Osteocyte (in vitro differentiated cells): ENCODE measurements at regions not wholly inside any gene's neighbourhood (a gene's known extent, or its start where the extent isn't known, plus 50 kb on each side); places are given as distances from the start of the nearest gene placed in this dataset.

Source experiments
- DNase-seq: peaks from one replicate; pipeline ENCODE4 v3.0.0; 2021; ENCODE audit warnings: mixed read lengths; ENCODE audit not compliant: unreplicated experiment; ENCODE audit errors: extremely low spot score
- H3K27ac Mint-ChIP-seq: one replicate; pipeline ENCODE4 v1.8.0; 2021; ENCODE audit warnings: mild to moderate bottlenecking, mixed read lengths; ENCODE audit not compliant: unreplicated experiment
- H3K27me3 Mint-ChIP-seq: one replicate; pipeline ENCODE4 v1.8.0; 2021; ENCODE audit warnings: mixed read lengths; ENCODE audit not compliant: unreplicated experiment
- H3K36me3 Mint-ChIP-seq: one replicate; pipeline ENCODE4 v1.8.0; 2021; ENCODE audit warnings: mixed read lengths; ENCODE audit not compliant: unreplicated experiment
- H3K4me1 Mint-ChIP-seq: one replicate; pipeline ENCODE4 v1.8.0; 2021; ENCODE audit warnings: mixed read lengths; ENCODE audit not compliant: unreplicated experiment
- H3K4me3 Mint-ChIP-seq: one replicate; pipeline ENCODE4 v1.8.0; 2021; ENCODE audit warnings: mild to moderate bottlenecking, moderate library complexity, mixed read lengths; ENCODE audit not compliant: unreplicated experiment
- H3K9me3 Mint-ChIP-seq: one replicate; pipeline ENCODE4 v1.8.0; 2021; ENCODE audit warnings: mixed read lengths; ENCODE audit not compliant: unreplicated experiment
- TF ChIP-seq, protein P1 (sequence below): fragments of 200-600 bp; sonication (generic); IDR thresholded peaks from 2 replicates; pipeline ENCODE4 v1.5.0; 2021; ENCODE audit warnings: antibody characterized with exemption, mild to moderate bottlenecking, moderate library complexity

DNA sequence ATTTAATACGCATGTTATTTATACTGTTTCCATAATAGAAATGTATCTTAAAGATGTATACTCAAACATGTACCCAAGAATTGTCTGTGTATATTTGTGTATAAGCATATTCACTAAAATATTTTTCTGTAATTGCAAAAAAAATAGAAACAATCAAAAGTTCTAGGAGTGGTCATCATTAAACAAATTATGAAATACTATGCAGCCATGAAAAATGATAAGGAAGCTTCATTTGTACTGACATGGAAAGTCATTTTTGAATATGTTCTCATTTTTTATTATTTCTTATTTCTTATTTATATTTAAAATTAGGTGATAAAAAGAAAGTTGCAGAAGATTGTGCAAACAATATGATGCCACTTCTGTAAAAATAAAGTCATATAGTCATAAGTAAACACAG is 400.0 kb upstream of the AUTS2 start:
- no peak overlapping the region for H3K27ac Mint-ChIP-seq
- H3K9me3 Mint-ChIP-seq = peaks cover 29% of the 10 kb centered on the region
- no peaks in the 10 kb centered on the region for H3K4me1 Mint-ChIP-seq
- no peaks in the 10 kb centered on the region for H3K27me3 Mint-ChIP-seq
- TF ChIP-seq, protein P1, sequence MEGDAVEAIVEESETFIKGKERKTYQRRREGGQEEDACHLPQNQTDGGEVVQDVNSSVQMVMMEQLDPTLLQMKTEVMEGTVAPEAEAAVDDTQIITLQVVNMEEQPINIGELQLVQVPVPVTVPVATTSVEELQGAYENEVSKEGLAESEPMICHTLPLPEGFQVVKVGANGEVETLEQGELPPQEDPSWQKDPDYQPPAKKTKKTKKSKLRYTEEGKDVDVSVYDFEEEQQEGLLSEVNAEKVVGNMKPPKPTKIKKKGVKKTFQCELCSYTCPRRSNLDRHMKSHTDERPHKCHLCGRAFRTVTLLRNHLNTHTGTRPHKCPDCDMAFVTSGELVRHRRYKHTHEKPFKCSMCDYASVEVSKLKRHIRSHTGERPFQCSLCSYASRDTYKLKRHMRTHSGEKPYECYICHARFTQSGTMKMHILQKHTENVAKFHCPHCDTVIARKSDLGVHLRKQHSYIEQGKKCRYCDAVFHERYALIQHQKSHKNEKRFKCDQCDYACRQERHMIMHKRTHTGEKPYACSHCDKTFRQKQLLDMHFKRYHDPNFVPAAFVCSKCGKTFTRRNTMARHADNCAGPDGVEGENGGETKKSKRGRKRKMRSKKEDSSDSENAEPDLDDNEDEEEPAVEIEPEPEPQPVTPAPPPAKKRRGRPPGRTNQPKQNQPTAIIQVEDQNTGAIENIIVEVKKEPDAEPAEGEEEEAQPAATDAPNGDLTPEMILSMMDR = no peak
- H3K36me3 Mint-ChIP-seq = no peaks in the 10 kb centered on the region
- no peak overlapping the region for H3K4me3 Mint-ChIP-seq
- DNase-seq = no peak

DNA sequence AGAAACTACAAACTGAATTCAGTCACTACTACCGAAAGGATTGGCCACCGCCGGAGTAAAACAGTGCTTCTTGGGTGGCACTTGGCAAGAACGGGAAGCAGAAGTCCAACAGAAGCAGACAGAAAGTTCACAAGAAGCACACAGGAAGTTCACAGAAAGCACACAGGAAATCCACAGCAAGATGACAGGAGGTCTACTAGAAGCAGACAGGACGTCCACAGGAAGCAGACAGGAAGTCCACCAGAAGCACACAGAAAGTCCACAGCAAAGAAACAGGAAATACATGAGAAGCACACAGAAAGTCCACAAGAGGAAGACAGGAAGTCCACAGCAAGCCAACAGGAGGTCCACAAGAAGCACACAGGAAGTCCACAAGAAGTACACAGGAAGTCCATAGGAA is 399.2 kb upstream of the AUTS2 start:
- Mint-ChIP-seq H3K27me3 (no peaks in the 10 kb centered on the region), H3K27ac (no peak overlapping the region), H3K9me3 (peaks cover 29% of the 10 kb centered on the region)

DNA sequence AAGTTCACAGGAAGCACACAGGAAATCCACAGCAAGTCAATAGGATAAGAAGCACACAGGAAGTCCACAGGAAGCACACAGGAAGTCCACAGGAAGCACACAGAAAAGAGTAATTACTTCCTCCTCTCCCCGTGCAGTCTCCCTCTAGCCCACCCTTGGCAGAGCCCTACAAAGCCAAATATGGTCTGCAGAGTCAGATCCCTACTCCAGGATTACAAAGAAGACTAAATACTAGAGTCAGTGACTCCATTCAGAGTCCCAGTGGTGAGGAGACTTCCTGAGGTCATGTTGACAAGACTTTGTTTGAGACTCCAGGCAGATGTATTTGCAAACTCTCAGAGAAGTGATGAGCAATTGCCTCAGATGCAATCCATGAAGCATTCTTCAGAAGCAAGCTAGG is 398.6 kb upstream of the AUTS2 start:
- H3K27me3 Mint-ChIP-seq = peaks cover under 1% of the 10 kb centered on the region
- no peaks in the 10 kb centered on the region for H3K4me1 Mint-ChIP-seq
- peaks cover 29% of the 10 kb centered on the region for H3K9me3 Mint-ChIP-seq
- TF ChIP-seq, protein P1 = no peak
- no peak overlapping the region for H3K4me3 Mint-ChIP-seq
- no peak for DNase-seq
- H3K27ac Mint-ChIP-seq = no peak overlapping the region
- no peaks in the 10 kb centered on the region for H3K36me3 Mint-ChIP-seq

More for the DNA sequence above, 399.2 kb upstream of the AUTS2 start:
- Mint-ChIP-seq H3K36me3 (no peaks in the 10 kb centered on the region), H3K4me1 (no peaks in the 10 kb centered on the region), H3K4me3 (no peak overlapping the region)
- DNase-seq = no peak
- TF ChIP-seq, protein P1 = no peak

DNA sequence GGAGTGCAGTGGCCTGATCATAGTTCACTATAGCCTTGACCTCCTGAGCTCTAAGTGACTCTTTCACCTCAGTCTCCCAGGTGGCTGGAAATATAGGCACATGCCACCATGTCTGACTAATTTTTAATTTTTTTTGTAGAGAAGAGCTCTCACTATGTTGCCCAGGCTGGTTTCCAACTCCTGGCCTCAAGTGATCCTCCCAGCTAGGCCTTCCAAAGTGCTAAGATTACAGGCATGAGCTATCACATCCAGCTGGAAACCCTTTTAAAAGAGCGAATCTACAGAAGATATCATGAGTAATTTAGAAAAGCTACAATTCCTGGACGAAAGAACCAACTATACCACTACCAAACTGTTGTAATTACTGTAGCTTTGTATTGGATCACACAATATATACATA is 394.4 kb upstream of the AUTS2 start:
- Mint-ChIP-seq H3K36me3 (no peaks in the 10 kb centered on the region), H3K4me3 (no peak overlapping the region), H3K4me1 (no peaks in the 10 kb centered on the region), H3K9me3 (peaks cover 15% of the 10 kb centered on the region), H3K27me3 (peaks cover 9% of the 10 kb centered on the region), H3K27ac (no peak overlapping the region)
- DNase-seq = peak; percentile 15
- TF ChIP-seq, protein P1 = no peak

DNA sequence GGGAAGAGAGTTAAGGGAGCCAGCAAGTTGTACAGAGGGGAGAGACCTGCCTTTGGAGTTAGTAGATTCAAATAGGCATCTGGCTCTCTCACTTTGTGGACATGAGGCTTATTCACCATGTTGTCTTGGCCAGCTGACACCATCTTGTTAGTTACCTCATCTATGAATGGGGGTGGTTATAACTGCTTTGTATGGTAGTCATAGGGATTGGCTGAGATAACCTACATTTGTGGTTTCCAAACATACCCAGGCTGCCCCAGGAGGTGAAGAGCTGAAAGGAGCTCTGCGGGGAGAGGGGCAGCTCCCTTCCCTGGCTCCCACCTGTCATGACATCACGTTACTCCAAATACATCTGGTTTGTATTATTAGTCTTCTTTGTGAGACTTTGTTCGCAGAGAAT is 393.3 kb upstream of the AUTS2 start:
- peak; percentile 30 for DNase-seq
- Mint-ChIP-seq H3K4me3 (no peak overlapping the region), H3K27me3 (peaks cover 9% of the 10 kb centered on the region), H3K4me1 (no peaks in the 10 kb centered on the region), H3K27ac (no peak overlapping the region), H3K9me3 (peaks cover 9% of the 10 kb centered on the region), H3K36me3 (no peaks in the 10 kb centered on the region)
- TF ChIP-seq, protein P1 = no peak
